Natural killer cell (primary cell): ENCODE measurements at regions not wholly inside any gene's neighbourhood (a gene's known extent, or its start where the extent isn't known, plus 50 kb on each side); places are given as distances from the start of the nearest gene placed in this dataset.

Source experiments
- ATAC-seq, 3 donors: fragments of 150-1000 bp in 2 of 3; fragments of 200-7000 bp in 1 of 3; cut with Tn5 transposase; 1 replicate in 1 of 3; 2 replicates in 2 of 3; pipeline ENCODE4 v1.10.0; 2021; ENCODE audit warnings: mild to moderate bottlenecking in 2 of 3, moderate library complexity in 2 of 3
- DNase-seq, 2 donors: peaks; one replicate each; pipeline versions ENCODE4 v3.0.0 to v3.0.0-alpha.2; 2013 to 2021; ENCODE audit warnings: mixed read lengths in 1 of 2
- H3K27ac ChIP-seq: one replicate; pipeline ENCODE4 v1.5.1; 2013; ENCODE audit warnings: mild to moderate bottlenecking, low read length
- H3K27me3 ChIP-seq: one replicate; pipeline ENCODE4 v1.6.1; 2013; ENCODE audit warnings: low read length; ENCODE audit not compliant: control insufficient read depth, insufficient read depth
- H3K36me3 ChIP-seq: one replicate; pipeline ENCODE4 v1.6.1; 2013; ENCODE audit warnings: low read length; ENCODE audit not compliant: control insufficient read depth, insufficient read depth
- H3K4me1 ChIP-seq: one replicate; pipeline ENCODE4 v1.6.1; 2013; ENCODE audit warnings: low read length; ENCODE audit not compliant: control insufficient read depth, insufficient read depth
- H3K4me3 ChIP-seq: one replicate; pipeline ENCODE4 v1.5.1; 2013; ENCODE audit warnings: low read length
- H3K9me3 ChIP-seq: one replicate; pipeline ENCODE4 v1.6.1; 2013; ENCODE audit warnings: low read length; ENCODE audit not compliant: control insufficient read depth, insufficient read depth
- H3K27ac Mint-ChIP-seq, 2 donors: one replicate each; pipeline ENCODE4 v1.8.0; 2022; ENCODE audit warnings: mild to moderate bottlenecking in 2 of 2, mixed read lengths in 2 of 2, moderate library complexity in 1 of 2
- H3K27me3 Mint-ChIP-seq, 2 donors: one replicate each; pipeline ENCODE4 v1.8.0; 2022; ENCODE audit warnings: low read depth in 2 of 2, mixed read lengths in 2 of 2
- H3K36me3 Mint-ChIP-seq: one replicate; pipeline ENCODE4 v1.8.0; 2022; ENCODE audit warnings: mixed read lengths
- H3K4me1 Mint-ChIP-seq, 2 donors: one replicate each; pipeline ENCODE4 v1.8.0; 2022; ENCODE audit warnings: mixed read lengths in 2 of 2
- H3K4me3 Mint-ChIP-seq: one replicate; pipeline ENCODE4 v1.8.0; 2022; ENCODE audit warnings: mild to moderate bottlenecking, moderate library complexity, mixed read lengths
- H3K9me3 Mint-ChIP-seq, 2 donors: one replicate each; pipeline ENCODE4 v1.8.0; 2022; ENCODE audit warnings: mixed read lengths in 2 of 2
- CTCF ChIP-seq: fragments of 200-600 bp; IDR thresholded peaks from one replicate; pipeline ENCODE4 v1.8.0; 2022; ENCODE audit warnings: antibody characterized with exemption
- WGBS: methylation state at CpG from one replicate; pipeline ENCODE4 v1.1.7; 2013; ENCODE audit warnings: missing lambda C conversion rate; ENCODE audit not compliant: insufficient coverage; 5-methylcytosine and 5-hydroxymethylcytosine counted together
- intact Hi-C: fragments of 100-400 bp; cut with micrococcal nuclease; formaldehyde crosslinking; loops from one replicate; pipeline ENCODE4 v1.14.2; 2022

GRCh38 chr17:69620363-69620762, 205.9 kb downstream of the MAP2K6 start:
- H3K4me3 Mint-ChIP-seq, result no peak overlapping the region
- no peaks in the 10 kb centered on the region for H3K36me3 ChIP-seq
- H3K27ac ChIP-seq, result no peak overlapping the region
- H3K4me3 ChIP-seq, result no peak overlapping the region
- no peaks in the 10 kb centered on the region for H3K4me1 ChIP-seq
- H3K4me1 Mint-ChIP-seq, result no peaks in the 10 kb centered on the region
- H3K27me3 ChIP-seq, result no peaks in the 10 kb centered on the region
- H3K27ac Mint-ChIP-seq, result no peak overlapping the region
- H3K27me3 Mint-ChIP-seq, result peaks cover 10 to 12% of the 10 kb centered on the region in 2 donors
- no CpG with 5 or more reads among the region's 1 CpG for WGBS
- no peak for TF ChIP-seq CTCF
- peaks cover 3 to 8% of the 10 kb centered on the region in 2 donors for H3K9me3 Mint-ChIP-seq
- intact Hi-C loops, result no loop called here
- ATAC-seq (no peak), DNase-seq (no peak)
- H3K9me3 ChIP-seq, result no peaks in the 10 kb centered on the region
- H3K36me3 Mint-ChIP-seq, result no peaks in the 10 kb centered on the region

GRCh38 chr17:69625474-69625873, 211.0 kb downstream of the MAP2K6 start:
- Mint-ChIP-seq H3K4me1 (no peaks in the 10 kb centered on the region), H3K9me3 (peaks cover 5 to 12% of the 10 kb centered on the region in 2 donors), H3K36me3 (no peaks in the 10 kb centered on the region), H3K27ac (no peak overlapping the region), H3K27me3 (peaks cover 10% of the 10 kb centered on the region in 2 donors), H3K4me3 (no peak overlapping the region)
- TF ChIP-seq CTCF, result no peak
- Histone ChIP-seq H3K27ac (no peak overlapping the region), H3K9me3 (no peaks in the 10 kb centered on the region), H3K36me3 (no peaks in the 10 kb centered on the region), H3K4me3 (no peak overlapping the region), H3K4me1 (no peaks in the 10 kb centered on the region), H3K27me3 (no peaks in the 10 kb centered on the region)
- intact Hi-C loops, result no loop called here
- ATAC-seq (no peak), DNase-seq (no peak)
- WGBS, result 84% methylated on average over 2 of the region's 2 CpGs

GRCh38 chr17:69630056-69630635, 215.6 kb downstream of the MAP2K6 start:
- H3K9me3 Mint-ChIP-seq, result peaks cover 5 to 7% of the 10 kb centered on the region in 2 donors
- H3K4me1 Mint-ChIP-seq, result no peaks in the 10 kb centered on the region
- H3K27me3 Mint-ChIP-seq, result no peaks in the 10 kb centered on the region
- no peak overlapping the region for H3K27ac Mint-ChIP-seq
- no peak overlapping the region for H3K4me3 Mint-ChIP-seq
- H3K9me3 ChIP-seq, result no peaks in the 10 kb centered on the region
- no peaks in the 10 kb centered on the region for H3K36me3 Mint-ChIP-seq
- no peaks in the 10 kb centered on the region for H3K27me3 ChIP-seq
- TF ChIP-seq CTCF, result no peak
- H3K27ac ChIP-seq, result no peak overlapping the region
- H3K4me3 ChIP-seq, result no peak overlapping the region
- no peaks in the 10 kb centered on the region for H3K36me3 ChIP-seq
- no peaks in the 10 kb centered on the region for H3K4me1 ChIP-seq
- DNase-seq, result no peak
- WGBS, result 75% methylated on average over 1 of the region's 1 CpG
- intact Hi-C loops, result no loop called here
- ATAC-seq, result no peak

- no peak for DNase-seq
- intact Hi-C loops, result no loop called here
- WGBS, result 60% methylated on average over 1 of the region's 1 CpG
- Mint-ChIP-seq H3K9me3 (peaks cover 2 to 3% of the 10 kb centered on the region in 2 donors), H3K4me1 (no peaks in the 10 kb centered on the region), H3K27ac (no peak overlapping the region), H3K27me3 (peaks cover 0 to 3% of the 10 kb centered on the region in 2 donors), H3K36me3 (no peaks in the 10 kb centered on the region), H3K4me3 (no peak overlapping the region)
- no peaks in the 10 kb centered on the region for H3K27me3 ChIP-seq
- H3K27ac ChIP-seq, result no peak overlapping the region
- no peak for ATAC-seq
- H3K36me3 ChIP-seq, result no peaks in the 10 kb centered on the region
- H3K4me1 ChIP-seq, result no peaks in the 10 kb centered on the region
- no peak for TF ChIP-seq CTCF
- H3K9me3 ChIP-seq, result no peaks in the 10 kb centered on the region
- no peak overlapping the region for H3K4me3 ChIP-seq
Measured at GRCh38 chr17:69634844-69635243, 220.3 kb downstream of the MAP2K6 start.
